ENCODE measurements at regions not wholly inside any gene's neighbourhood (a gene's known extent, or its start where the extent isn't known, plus 50 kb on each side); places are given as distances from the start of the nearest gene placed in this dataset.

DNA sequence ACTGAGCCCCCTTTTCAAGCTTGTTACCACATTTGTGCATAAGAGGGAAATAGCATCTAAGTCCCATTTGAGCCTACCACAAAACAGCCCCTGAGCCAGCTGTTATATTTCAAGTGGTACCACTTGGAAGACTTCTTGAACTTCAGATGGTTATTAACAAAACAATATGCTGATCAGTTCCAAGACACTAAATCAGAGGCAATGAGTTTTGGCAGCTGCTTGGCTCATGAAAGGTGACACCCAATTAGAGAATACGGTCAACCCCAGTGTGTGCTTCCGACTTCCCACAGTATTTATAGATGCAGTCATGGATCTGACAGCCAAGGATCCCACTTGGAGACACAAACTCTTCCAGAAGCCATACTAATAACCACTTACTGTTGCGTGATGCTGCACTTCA, 469.6 kb upstream of the PPP2R3A start:
- TF ChIP-seq, protein P1, sequence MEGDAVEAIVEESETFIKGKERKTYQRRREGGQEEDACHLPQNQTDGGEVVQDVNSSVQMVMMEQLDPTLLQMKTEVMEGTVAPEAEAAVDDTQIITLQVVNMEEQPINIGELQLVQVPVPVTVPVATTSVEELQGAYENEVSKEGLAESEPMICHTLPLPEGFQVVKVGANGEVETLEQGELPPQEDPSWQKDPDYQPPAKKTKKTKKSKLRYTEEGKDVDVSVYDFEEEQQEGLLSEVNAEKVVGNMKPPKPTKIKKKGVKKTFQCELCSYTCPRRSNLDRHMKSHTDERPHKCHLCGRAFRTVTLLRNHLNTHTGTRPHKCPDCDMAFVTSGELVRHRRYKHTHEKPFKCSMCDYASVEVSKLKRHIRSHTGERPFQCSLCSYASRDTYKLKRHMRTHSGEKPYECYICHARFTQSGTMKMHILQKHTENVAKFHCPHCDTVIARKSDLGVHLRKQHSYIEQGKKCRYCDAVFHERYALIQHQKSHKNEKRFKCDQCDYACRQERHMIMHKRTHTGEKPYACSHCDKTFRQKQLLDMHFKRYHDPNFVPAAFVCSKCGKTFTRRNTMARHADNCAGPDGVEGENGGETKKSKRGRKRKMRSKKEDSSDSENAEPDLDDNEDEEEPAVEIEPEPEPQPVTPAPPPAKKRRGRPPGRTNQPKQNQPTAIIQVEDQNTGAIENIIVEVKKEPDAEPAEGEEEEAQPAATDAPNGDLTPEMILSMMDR (IDR thresholded peaks at IDR 0.05), result no peak
- no peak for TF ChIP-seq POLR2A (IDR thresholded peaks at IDR 0.05)
